ENCODE measurements at regions not wholly inside any gene's neighbourhood (a gene's known extent, or its start where the extent isn't known, plus 50 kb on each side); places are given as distances from the start of the nearest gene placed in this dataset.

GRCh38 chr1:65079941-65080340 is 68.1 kb upstream of the AK4 start:
- no peak for TF ChIP-seq CTCF (IDR thresholded peaks at IDR 0.05; ENCODE audit: low read depth, low read length)
- TF ChIP-seq EZH2phosphoT487 (IDR thresholded peaks at IDR 0.05; ENCODE audit: low read depth): no peak

Measured in OCI-LY3 (cell line).